ENCODE measurements at regions not wholly inside any gene's neighbourhood (a gene's known extent, or its start where the extent isn't known, plus 50 kb on each side); places are given as distances from the start of the nearest gene placed in this dataset.

- no peak for TF ChIP-seq POLR2AphosphoS5 (IDR thresholded peaks at IDR 0.05; ENCODE audit: low read depth, low read length)
- no peak for TF ChIP-seq EZH2 (IDR thresholded peaks at IDR 0.05)
- TF ChIP-seq CTCF (IDR thresholded peaks at IDR 0.05 in 2 of 3, conservative IDR thresholded peaks at IDR 0.05 in 1 of 3; ENCODE audit: borderline replicate concordance in 1 of 3, insufficient read depth in 1 of 3, low read depth in 2 of 3, low read length in 2 of 3) = no peak
- TF ChIP-seq SIN3A (IDR thresholded peaks at IDR 0.05; ENCODE audit: low read depth) = no peak
- no peak for TF ChIP-seq TCF7L2 (IDR thresholded peaks at IDR 0.05; ENCODE audit: borderline replicate concordance, extremely low read depth, insufficient read depth, insufficient read length)
Measured at GRCh38 chr15:92812271-92812670, 87.9 kb upstream of the CHD2 start.

All from HCT116 (cell line).